Kidney epithelial cell (primary cell): ENCODE measurements at regions not wholly inside any gene's neighbourhood (a gene's known extent, or its start where the extent isn't known, plus 50 kb on each side); places are given as distances from the start of the nearest gene placed in this dataset.

ENCODE experiments used
- DNase-seq: peaks from one replicate; pipeline ENCODE4 v3.0.0-alpha.2; 2010; ENCODE audit warnings: low read depth
- H3K27me3 ChIP-seq: 2 replicates; pipeline ENCODE4 v1.6.0; 2011; ENCODE audit warnings: low read length; ENCODE audit not compliant: control insufficient read depth, insufficient read depth
- H3K36me3 ChIP-seq: 2 replicates; pipeline ENCODE4 v1.5.1; 2011; ENCODE audit warnings: low read length; ENCODE audit not compliant: control insufficient read depth, insufficient read depth
- H3K4me3 ChIP-seq: 2 replicates; pipeline ENCODE4 v1.5.1; 2011; ENCODE audit warnings: low read depth, mild to moderate bottlenecking, control low read depth, low read length
- CTCF ChIP-seq: IDR thresholded peaks from 2 replicates; pipeline ENCODE4 v1.5.1; 2011; ENCODE audit warnings: mild to moderate bottlenecking, moderate library complexity, low read length, control low read depth, inconsistent platforms; ENCODE audit not compliant: insufficient read depth, poor library complexity, severe bottlenecking

GRCh38 chr22:47622541-47622940 lies 860.1 kb downstream of the TBC1D22A start:
- TF ChIP-seq CTCF = no peak
- no peaks in the 10 kb centered on the region for H3K36me3 ChIP-seq
- no peaks in the 10 kb centered on the region for H3K27me3 ChIP-seq
- no peak for DNase-seq
- no peak overlapping the region for H3K4me3 ChIP-seq

GRCh38 chr22:47621253-47621652 lies 858.8 kb downstream of the TBC1D22A start:
- Histone ChIP-seq H3K36me3 (no peaks in the 10 kb centered on the region), H3K4me3 (no peak overlapping the region), H3K27me3 (no peaks in the 10 kb centered on the region)
- DNase-seq = no peak
- TF ChIP-seq CTCF = no peak

GRCh38 chr22:47620391-47620790 lies 857.9 kb downstream of the TBC1D22A start:
- H3K4me3 ChIP-seq = no peak overlapping the region
- no peak for TF ChIP-seq CTCF
- no peak for DNase-seq
- no peaks in the 10 kb centered on the region for H3K27me3 ChIP-seq
- no peaks in the 10 kb centered on the region for H3K36me3 ChIP-seq

- Histone ChIP-seq H3K36me3 (no peaks in the 10 kb centered on the region), H3K27me3 (no peaks in the 10 kb centered on the region), H3K4me3 (no peak overlapping the region)
- no peak for DNase-seq
- TF ChIP-seq CTCF = no peak
Observed at GRCh38 chr22:47619631-47620030, 857.2 kb downstream of the TBC1D22A start.

- no peak for TF ChIP-seq CTCF
- DNase-seq = no peak
- Histone ChIP-seq H3K27me3 (no peaks in the 10 kb centered on the region), H3K36me3 (no peaks in the 10 kb centered on the region), H3K4me3 (no peak overlapping the region)
Observed at GRCh38 chr22:47618180-47619010, 855.9 kb downstream of the TBC1D22A start.

- no peak for DNase-seq
- no peaks in the 10 kb centered on the region for H3K36me3 ChIP-seq
- no peak overlapping the region for H3K4me3 ChIP-seq
- H3K27me3 ChIP-seq = no peaks in the 10 kb centered on the region
- no peak for TF ChIP-seq CTCF
Observed at GRCh38 chr22:47617186-47617585, 854.7 kb downstream of the TBC1D22A start.
